Keratinocyte (primary cell): ENCODE measurements at regions not wholly inside any gene's neighbourhood (a gene's known extent, or its start where the extent isn't known, plus 50 kb on each side); places are given as distances from the start of the nearest gene placed in this dataset.

Source experiments
- DNase-seq: peaks from one replicate; pipeline ENCODE4 v3.0.0-alpha.2; 2011; ENCODE audit warnings: low read depth, missing footprints, low spot score
- FAIRE-seq: peaks from 2 replicates; lab custom pipeline; 2011; peaks lifted over from hg19 to GRCh38; lab: Jason Lieb, UNC
- H2AFZ ChIP-seq: 2 replicates; pipeline ENCODE4 v1.6.0; 2012; ENCODE audit warnings: low read length, control low read depth, inconsistent platforms; ENCODE audit not compliant: control insufficient read depth
- H3K27ac ChIP-seq: 2 replicates; pipeline ENCODE4 v1.5.1; 2011; ENCODE audit warnings: low read length; ENCODE audit not compliant: control insufficient read depth, insufficient read depth
- H3K27me3 ChIP-seq: 3 replicates; pipeline ENCODE4 v1.6.0; 2011; ENCODE audit warnings: low read length; ENCODE audit not compliant: control insufficient read depth, insufficient read depth; ENCODE audit errors: extremely low read depth
- H3K36me3 ChIP-seq, 2 experiments: 2 replicates in 1 of 2; 3 replicates in 1 of 2; pipeline ENCODE4 v1.5.1; 2011; ENCODE audit warnings: low read length in 2 of 2, mild to moderate bottlenecking in 1 of 2; ENCODE audit not compliant: control insufficient read depth in 2 of 2, insufficient read depth in 2 of 2; ENCODE audit errors: extremely low read depth in 1 of 2
- H3K4me1 ChIP-seq: 3 replicates; pipeline ENCODE4 v1.5.1; 2011; ENCODE audit warnings: low read length; ENCODE audit not compliant: control insufficient read depth, insufficient read depth; ENCODE audit errors: extremely low read depth
- H3K4me2 ChIP-seq: 3 replicates; pipeline ENCODE4 v1.6.0; 2011; ENCODE audit warnings: low read depth, low read length; ENCODE audit not compliant: control insufficient read depth, insufficient read depth; ENCODE audit errors: extremely low read depth
- H3K4me3 ChIP-seq, 3 experiments: fragments of 200-600 bp in 1 of 3; sonication (generic) in 1 of 3; 2 replicates in 2 of 3; 3 replicates in 1 of 3; pipeline ENCODE4 v1.5.1; 2011 to 2016; ENCODE audit warnings: low read length in 3 of 3, mild to moderate bottlenecking in 3 of 3, control low read depth in 2 of 3, inconsistent platforms in 1 of 3, low read depth in 1 of 3, mixed read lengths in 1 of 3, mixed run types in 1 of 3, moderate library complexity in 1 of 3; ENCODE audit not compliant: control insufficient read depth in 2 of 3, insufficient read depth in 2 of 3; ENCODE audit errors: extremely low read depth in 1 of 3
- H3K79me2 ChIP-seq: 2 replicates; pipeline ENCODE4 v1.6.0; 2012; ENCODE audit warnings: low read length; ENCODE audit not compliant: control insufficient read depth, insufficient read depth
- H3K9ac ChIP-seq: 3 replicates; pipeline ENCODE4 v1.6.0; 2011; ENCODE audit warnings: low read length; ENCODE audit not compliant: control insufficient read depth, insufficient read depth; ENCODE audit errors: extremely low read depth
- H3K9me1 ChIP-seq: 3 replicates; pipeline ENCODE4 v1.6.0; 2011; ENCODE audit warnings: low read length; ENCODE audit not compliant: control insufficient read depth, insufficient read depth; ENCODE audit errors: extremely low read depth
- H3K9me3 ChIP-seq: 2 replicates; pipeline ENCODE4 v1.5.1; 2012; ENCODE audit warnings: low read depth, low read length; ENCODE audit not compliant: control insufficient read depth
- H4K20me1 ChIP-seq: 3 replicates; pipeline ENCODE4 v1.6.0; 2011; ENCODE audit warnings: low read length; ENCODE audit not compliant: control insufficient read depth, insufficient read depth; ENCODE audit errors: extremely low read depth
- CTCF ChIP-seq, 3 experiments: IDR thresholded peaks in 1 of 3; conservative IDR thresholded peaks in 1 of 3; optimal IDR thresholded peaks in 1 of 3; 2 replicates in 2 of 3; 3 replicates in 1 of 3; pipeline versions ENCODE3 to v1.5.1; 2011; ENCODE audit warnings: low read length in 3 of 3, mild to moderate bottlenecking in 3 of 3, moderate library complexity in 2 of 3, control low read depth in 1 of 3, inconsistent platforms in 1 of 3; ENCODE audit not compliant: insufficient read depth in 2 of 3; ENCODE audit errors: extremely low read depth in 1 of 3
- EZH2 ChIP-seq: IDR thresholded peaks from one replicate; pipeline ENCODE4 v1.6.1; 2012; ENCODE audit warnings: inconsistent platforms, mild to moderate bottlenecking, low read length, moderate library complexity
- dilution Hi-C: fragments of 300-500 bp; cut with MboI; formaldehyde crosslinking; loops from one replicate; pipeline ENCODE4 v1.7.0; 2020; ENCODE audit warnings: low sequenced_read_pairs; ENCODE audit not compliant: extremely low pct_ligation_motif_present

- FAIRE-seq (no peak), DNase-seq (no peak)
- Histone ChIP-seq H3K9ac (no peak overlapping the region), H3K27me3 (no peaks in the 10 kb centered on the region), H3K9me1 (no peaks in the 10 kb centered on the region), H3K4me1 (no peaks in the 10 kb centered on the region), H3K79me2 (no peaks in the 10 kb centered on the region), H3K36me3 (no peaks in the 10 kb centered on the region), H3K4me3 (no peak overlapping the region), H3K4me2 (no peak overlapping the region), H3K27ac (no peak overlapping the region), H4K20me1 (no peaks in the 10 kb centered on the region), H2AFZ (no peak overlapping the region), H3K9me3 (peaks cover 2% of the 10 kb centered on the region)
- no peak for TF ChIP-seq CTCF (optimal IDR thresholded peaks at IDR 0.05 in 1 of 3, IDR thresholded peaks at IDR 0.05 in 1 of 3, conservative IDR thresholded peaks at IDR 0.05 in 1 of 3; ENCODE audit: extremely low read depth in 1 of 3, insufficient read depth in 2 of 3, low read length in 3 of 3)
- TF ChIP-seq EZH2 = no peak
- dilution Hi-C loops = no loop called here
Observed at GRCh38 chr4:114281164-114281960, 301.9 kb upstream of the ARSJ start.

GRCh38 chr4:114282937-114283336 is 303.5 kb upstream of the ARSJ start:
- H2AFZ ChIP-seq = no peak overlapping the region
- no peaks in the 10 kb centered on the region for H3K27me3 ChIP-seq
- H3K27ac ChIP-seq = no peak overlapping the region
- no peaks in the 10 kb centered on the region for H3K79me2 ChIP-seq
- H3K4me2 ChIP-seq = no peak overlapping the region
- dilution Hi-C loops = no loop called here
- no peak for DNase-seq
- peaks cover 2% of the 10 kb centered on the region for H3K9me3 ChIP-seq
- no peak for FAIRE-seq
- no peaks in the 10 kb centered on the region for H4K20me1 ChIP-seq
- no peak overlapping the region for H3K4me3 ChIP-seq
- no peak for TF ChIP-seq EZH2
- no peak for TF ChIP-seq CTCF (optimal IDR thresholded peaks at IDR 0.05 in 1 of 3, IDR thresholded peaks at IDR 0.05 in 1 of 3, conservative IDR thresholded peaks at IDR 0.05 in 1 of 3; ENCODE audit: extremely low read depth in 1 of 3, insufficient read depth in 2 of 3, low read length in 3 of 3)
- H3K9ac ChIP-seq = no peak overlapping the region
- no peaks in the 10 kb centered on the region for H3K36me3 ChIP-seq
- H3K4me1 ChIP-seq = no peaks in the 10 kb centered on the region
- no peaks in the 10 kb centered on the region for H3K9me1 ChIP-seq
